ENCODE measurements at regions not wholly inside any gene's neighbourhood (a gene's known extent, or its start where the extent isn't known, plus 50 kb on each side); places are given as distances from the start of the nearest gene placed in this dataset.

DNA sequence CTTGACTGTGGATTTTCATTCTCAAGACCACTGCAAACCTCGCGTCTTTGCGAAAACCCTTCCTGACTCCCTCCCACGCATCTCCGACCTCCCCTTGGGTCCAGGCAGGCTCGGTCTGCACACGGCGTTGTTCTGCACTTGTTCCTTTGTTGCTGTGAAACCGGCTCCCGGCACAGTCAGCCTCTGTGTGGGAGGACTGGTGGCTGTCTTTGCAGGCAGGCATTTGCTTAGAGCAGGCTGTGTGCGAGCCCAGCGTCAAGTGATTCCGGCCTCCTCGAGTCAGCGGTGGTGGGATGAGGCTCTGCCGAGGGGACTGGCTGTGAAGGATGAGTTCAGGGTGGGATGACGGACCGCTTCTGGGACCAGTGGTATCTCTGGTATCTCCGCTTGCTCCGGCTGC, 102.6 kb upstream of the ROPN1 start:
- DNase-seq (ENCODE audit: low spot score) = no peak
- Histone ChIP-seq H3K36me3 (replicated peaks in 1 of 2; ENCODE audit: control insufficient read depth in 1 of 2, insufficient read depth in 2 of 2, low read length in 2 of 2) (no peaks in the 10 kb centered on the region), H2AFZ (ENCODE audit: low read length) (no peak overlapping the region), H3K4me2 (ENCODE audit: low read depth, low read length) (no peak overlapping the region), H3K27me3 (ENCODE audit: control insufficient read depth in 1 of 2, insufficient read depth in 2 of 2, low read length in 2 of 2) (peaks cover 0 to 11% of the 10 kb centered on the region in 2 experiments; a peak in 1 of 5 replicates), H3K4me3 (replicated peaks in 1 of 3; ENCODE audit: insufficient read depth in 1 of 3, low read depth in 2 of 3, low read length in 3 of 3) (no peak overlapping the region), H4K20me1 (ENCODE audit: insufficient read depth, low read length) (no peaks in the 10 kb centered on the region), H3K9me3 (ENCODE audit: low read length) (no peaks in the 10 kb centered on the region), H3K79me2 (ENCODE audit: insufficient read depth, low read length) (no peaks in the 10 kb centered on the region), H3K4me1 (ENCODE audit: insufficient read depth, low read length) (no peaks in the 10 kb centered on the region), H3K9ac (ENCODE audit: insufficient read depth, low read depth, low read length) (no peak overlapping the region), H3K27ac (ENCODE audit: extremely low read length, insufficient read depth, low read length) (no peak overlapping the region)
- in situ Hi-C loops (cut with HindIII; ENCODE audit: extremely low pct_ligation_motif_present, low pct_unique_long_range_greater_than_20kb) = no loop called here
- ChIA-PET POLR2A (no interaction called here), CTCF (ENCODE audit: low intra/inter-chr PET ratio, low total read pairs) (no interaction called here)
- FAIRE-seq = no peak
- no peak for ATAC-seq
- no TSS peak for BruUV-seq (replicated peaks)
- WGBS (ENCODE audit: low lambda C conversion rate) = 45% methylated on average over 14 of the region's 20 CpGs
- intact Hi-C loops (cut with micrococcal nuclease; ENCODE audit: unreplicated experiment) = no loop called here
- no peak for TF ChIP-seq RNF2 (conservative IDR thresholded peaks at IDR 0.05; ENCODE audit: low read depth)
- TF ChIP-seq ZSCAN30 (CRISPR knock-in tag; IDR thresholded peaks at IDR 0.05) = no peak
- no peak for TF ChIP-seq PRMT3 (CRISPR knock-in tag; IDR thresholded peaks at IDR 0.05; ENCODE audit: borderline replicate concordance, low read depth)
- no peak for TF ChIP-seq ZBTB39 (CRISPR knock-in tag; IDR thresholded peaks at IDR 0.05)
- TF ChIP-seq, protein P1, sequence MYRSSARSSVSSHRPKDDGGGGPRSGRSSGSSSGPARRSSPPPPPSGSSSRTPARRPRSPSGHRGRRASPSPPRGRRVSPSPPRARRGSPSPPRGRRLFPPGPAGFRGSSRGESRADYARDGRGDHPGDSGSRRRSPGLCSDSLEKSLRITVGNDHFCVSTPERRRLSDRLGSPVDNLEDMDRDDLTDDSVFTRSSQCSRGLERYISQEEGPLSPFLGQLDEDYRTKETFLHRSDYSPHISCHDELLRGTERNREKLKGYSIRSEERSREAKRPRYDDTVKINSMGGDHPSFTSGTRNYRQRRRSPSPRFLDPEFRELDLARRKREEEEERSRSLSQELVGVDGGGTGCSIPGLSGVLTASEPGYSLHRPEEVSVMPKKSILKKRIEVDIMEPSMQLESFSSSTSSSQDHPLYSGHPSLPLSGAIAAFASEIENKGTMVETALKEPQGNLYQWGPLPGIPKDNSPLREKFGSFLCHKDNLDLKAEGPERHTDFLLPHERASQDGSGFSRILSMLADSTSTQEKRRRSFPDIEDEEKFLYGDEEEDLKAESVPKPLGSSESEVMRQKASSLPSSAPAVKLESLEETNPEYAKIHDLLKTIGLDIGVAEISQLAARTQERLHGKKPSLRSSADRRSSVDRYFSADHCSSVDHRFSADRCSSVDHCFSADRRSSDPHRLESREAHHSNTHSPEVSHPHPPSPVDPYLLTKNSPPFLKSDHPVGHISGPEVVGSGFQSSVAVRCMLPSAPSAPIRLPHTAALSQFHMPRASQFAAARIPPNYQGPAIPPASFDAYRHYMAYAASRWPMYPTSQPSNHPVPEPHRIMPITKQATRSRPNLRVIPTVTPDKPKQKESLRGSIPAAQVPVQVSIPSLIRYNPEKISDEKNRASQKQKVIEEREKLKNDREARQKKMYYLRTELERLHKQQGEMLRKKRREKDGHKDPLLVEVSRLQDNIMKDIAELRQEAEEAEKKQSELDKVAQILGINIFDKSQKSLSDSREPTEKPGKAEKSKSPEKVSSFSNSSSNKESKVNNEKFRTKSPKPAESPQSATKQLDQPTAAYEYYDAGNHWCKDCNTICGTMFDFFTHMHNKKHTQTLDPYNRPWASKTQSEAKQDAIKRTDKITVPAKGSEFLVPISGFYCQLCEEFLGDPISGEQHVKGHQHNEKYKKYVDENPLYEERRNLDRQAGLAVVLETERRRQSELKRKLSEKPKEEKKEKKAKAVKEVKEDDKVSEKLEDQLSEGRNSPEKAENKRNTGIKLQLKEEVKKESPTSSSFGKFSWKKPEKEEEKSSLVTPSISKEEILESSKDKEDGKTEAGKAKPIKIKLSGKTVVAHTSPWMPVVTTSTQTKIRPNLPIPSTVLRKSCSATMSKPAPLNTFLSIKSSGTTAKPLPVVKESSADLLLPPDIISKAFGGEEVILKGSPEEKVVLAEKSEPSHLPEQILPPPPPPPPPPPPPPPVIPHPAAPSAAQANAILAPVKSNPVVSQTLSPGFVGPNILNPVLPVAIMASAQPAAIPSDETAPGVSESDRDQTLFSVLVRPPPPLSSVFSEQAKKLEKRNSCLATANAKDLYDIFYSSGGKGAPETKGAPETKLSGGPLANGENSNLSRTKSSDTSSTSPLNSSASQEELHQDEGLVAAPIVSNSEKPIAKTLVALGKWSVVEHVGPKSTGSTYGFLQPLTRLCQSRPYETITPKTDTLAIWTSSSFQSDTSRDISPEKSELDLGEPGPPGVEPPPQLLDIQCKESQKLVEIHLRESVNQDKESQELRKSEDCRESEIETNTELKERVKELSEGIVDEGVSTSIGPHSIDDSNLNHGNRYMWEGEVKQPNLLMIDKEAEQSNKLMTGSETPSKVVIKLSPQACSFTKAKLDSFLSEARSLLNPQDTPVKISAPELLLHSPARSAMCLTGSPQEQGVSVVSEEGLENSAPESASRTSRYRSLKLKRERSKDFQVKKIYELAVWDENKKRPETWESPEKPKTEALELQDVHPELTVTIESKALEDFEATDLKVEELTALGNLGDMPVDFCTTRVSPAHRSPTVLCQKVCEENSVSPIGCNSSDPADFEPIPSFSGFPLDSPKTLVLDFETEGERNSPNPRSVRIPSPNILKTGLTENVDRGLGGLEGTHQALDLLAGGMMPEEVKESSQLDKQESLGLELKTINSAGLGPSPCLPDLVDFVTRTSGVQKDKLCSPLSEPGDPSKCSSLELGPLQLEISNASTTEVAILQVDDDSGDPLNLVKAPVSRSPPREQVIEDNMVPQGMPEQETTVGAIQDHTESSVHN (CRISPR knock-in tag; IDR thresholded peaks at IDR 0.05) = no peak
- TF ChIP-seq ZNF501 (CRISPR knock-in tag; IDR thresholded peaks at IDR 0.05) = no peak
- no peak for TF ChIP-seq FOXK2 (IDR thresholded peaks at IDR 0.05)
- no peak for TF ChIP-seq PAXIP1 (CRISPR knock-in tag; conservative IDR thresholded peaks at IDR 0.05)
- TF ChIP-seq ZFP36L2 (CRISPR knock-in tag; IDR thresholded peaks at IDR 0.05) = no peak

Data from HepG2 (cell line).